K562 (cell line): ENCODE measurements at regions not wholly inside any gene's neighbourhood (a gene's known extent, or its start where the extent isn't known, plus 50 kb on each side); places are given as distances from the start of the nearest gene placed in this dataset.

ENCODE experiments used
- ATAC-seq: fragments of 200-7000 bp; cut with Tn5 transposase; 3 replicates; pipeline ENCODE4 v1.9.1; 2020; ENCODE audit warnings: moderate library complexity
- BruUV-seq: library from RNA; stranded (reverse); fragments of 400-500 nt; replicated peaks from 2 replicates; lab custom pipeline; 2021; lab: Mats Ljungman, UMichigan
- CTCF ChIA-PET: fragments of 300-600 bp; formaldehyde crosslinking; extraction: SDS; loops from one replicate; lab custom pipeline; 2021; ENCODE audit warnings: low intra/inter-chr PET ratio; lab: Yijun Ruan, JAX
- POLR2A ChIA-PET: fragments of 300-600, 350-650 bp; sonication (Branson Sonifier 250); formaldehyde crosslinking; extraction: SDS; loops from one replicate; lab custom pipeline; 2021; ENCODE audit warnings: antibody characterized with exemption, inconsistent platforms; lab: Yijun Ruan, JAX
- DNase-seq, 4 experiments: peaks; one replicate each; pipeline versions ENCODE4 v3.0.0 to v3.0.0-alpha.2; 2011 to 2018; ENCODE audit warnings: low spot score in 3 of 4, mixed read lengths in 3 of 4; ENCODE audit errors: extremely low read depth in 1 of 4
- FAIRE-seq: peaks from 2 replicates; lab custom pipeline; 2011; peaks lifted over from hg19 to GRCh38; lab: Jason Lieb, UNC
- H2AFZ ChIP-seq: 2 replicates; pipeline ENCODE4 v1.6.0; 2011; ENCODE audit warnings: low read depth, low read length, control low read depth, inconsistent platforms
- H3K27ac ChIP-seq: fragments of 200-600 bp; 3 replicates; pipeline ENCODE4 v1.8.0; 2011; ENCODE audit warnings: low read depth, mild to moderate bottlenecking, control low read depth, inconsistent platforms, low read length, moderate library complexity, mixed read lengths; ENCODE audit errors: extremely low read depth
- H3K27me3 ChIP-seq, 2 experiments: fragments of 300-600 bp in 1 of 2; 2 replicates in 1 of 2; 3 replicates in 1 of 2; pipeline versions ENCODE4 v1.6.0 to v1.8.0; 2011; ENCODE audit warnings: inconsistent platforms in 2 of 2, low read length in 2 of 2, mild to moderate bottlenecking in 1 of 2, mixed read lengths in 1 of 2, moderate library complexity in 1 of 2; ENCODE audit not compliant: control insufficient read depth in 2 of 2, insufficient read depth in 2 of 2
- H3K36me3 ChIP-seq: fragments of 300-600 bp; 3 replicates; pipeline ENCODE4 v1.8.0; 2011; ENCODE audit warnings: mild to moderate bottlenecking, low read length, inconsistent platforms; ENCODE audit not compliant: control insufficient read depth, insufficient read depth
- H3K4me1 ChIP-seq, 2 experiments: fragments of 200-600 bp in 1 of 2; replicated peaks in 1 of 2; 2 replicates in 1 of 2; 3 replicates in 1 of 2; pipeline versions ENCODE4 v1.5.1 to v1.8.0; 2011; ENCODE audit warnings: inconsistent platforms in 2 of 2, low read length in 2 of 2, mild to moderate bottlenecking in 1 of 2, mixed read lengths in 1 of 2, moderate library complexity in 1 of 2; ENCODE audit not compliant: control insufficient read depth in 2 of 2, insufficient read depth in 2 of 2
- H3K4me2 ChIP-seq: 2 replicates; pipeline ENCODE4 v1.6.1; 2011; ENCODE audit warnings: low read length, control low read depth, inconsistent platforms, mixed read lengths; ENCODE audit not compliant: insufficient read depth
- H3K4me3 ChIP-seq: fragments of 200-600 bp; sonication (generic), shearing (Covaris generic); 2 replicates; pipeline ENCODE4 v1.5.1; 2016; ENCODE audit warnings: control low read depth, inconsistent platforms
- H3K79me2 ChIP-seq: fragments of 200-600 bp; 3 replicates; pipeline ENCODE4 v1.8.0; 2011; ENCODE audit warnings: low read length, inconsistent platforms; ENCODE audit not compliant: control insufficient read depth, insufficient read depth
- H3K9ac ChIP-seq, 2 experiments: 2 replicates each; pipeline versions ENCODE4 v1.6.0 to v1.6.1; 2011; ENCODE audit warnings: low read depth in 2 of 2, low read length in 2 of 2, control low read depth in 1 of 2, inconsistent platforms in 1 of 2, mild to moderate bottlenecking in 1 of 2, mixed read lengths in 1 of 2; ENCODE audit not compliant: insufficient read depth in 1 of 2
- H3K9me1 ChIP-seq: one replicate; pipeline ENCODE4 v1.6.0; 2011; ENCODE audit warnings: inconsistent platforms, mild to moderate bottlenecking, low read length, moderate library complexity; ENCODE audit not compliant: control insufficient read depth, insufficient read depth
- H3K9me3 ChIP-seq: replicated peaks from 2 replicates; pipeline ENCODE4 v1.5.1; 2011; ENCODE audit warnings: low read depth, low read length, inconsistent platforms; ENCODE audit not compliant: control insufficient read depth, insufficient read depth
- H4K20me1 ChIP-seq: replicated peaks from 2 replicates; pipeline ENCODE4 v1.6.1; 2011; ENCODE audit warnings: low read length, inconsistent platforms, mixed read lengths; ENCODE audit not compliant: control insufficient read depth, insufficient read depth
- ATF1 ChIP-seq, 2 experiments: fragments of 450-650 bp in 1 of 2; IDR thresholded peaks; 2 replicates each; pipeline ENCODE4 v1.6.1; 2016; ENCODE audit warnings: missing compliant biosample characterization in 1 of 2, missing genetic modification characterization in 1 of 2
- CCAR2 ChIP-seq: fragments of 200-400 bp; formaldehyde crosslinking; IDR thresholded peaks from 2 replicates; pipeline ENCODE4 v1.6.1; 2017; ENCODE audit warnings: mild to moderate bottlenecking, low read depth, low read length
- CREB3 ChIP-seq: fragments of 450-650 bp; conservative IDR thresholded peaks from 2 replicates; pipeline ENCODE4 v1.6.1; 2016; ENCODE audit warnings: missing genetic modification characterization, low read depth, mild to moderate bottlenecking, missing compliant biosample characterization, moderate library complexity
- FOXK1 ChIP-seq: sonication (generic); formaldehyde crosslinking; IDR thresholded peaks from 2 replicates; pipeline ENCODE4 v1.8.0; 2022; ENCODE audit warnings: missing genetic modification reagents, mild to moderate bottlenecking, borderline replicate concordance
- GABPB2 ChIP-seq: fragments of 250-450 bp; sonication (Bioruptor Pico); conservative IDR thresholded peaks from 2 replicates; pipeline ENCODE4 v1.5.1; 2021; ENCODE audit warnings: mild to moderate bottlenecking
- HMBOX1 ChIP-seq: sonication (generic); IDR thresholded peaks from 2 replicates; pipeline ENCODE4 v1.6.1; 2016
- HMG20B ChIP-seq: fragments of 250-450 bp; sonication (Bioruptor Pico); IDR thresholded peaks from 2 replicates; pipeline ENCODE4 v1.5.0; 2021; ENCODE audit warnings: mild to moderate bottlenecking
- IFI16 ChIP-seq: fragments of 250-450 bp; sonication (Bioruptor Pico); IDR thresholded peaks from 2 replicates; pipeline ENCODE4 v2.1.2; 2022; ENCODE audit warnings: mild to moderate bottlenecking, inconsistent platforms
- JUND ChIP-seq, 2 experiments: IDR thresholded peaks; 2 replicates in 1 of 2; 3 replicates in 1 of 2; pipeline ENCODE4 v1.6.1; 2011; ENCODE audit warnings: borderline replicate concordance in 2 of 2, low read depth in 2 of 2, low read length in 2 of 2, improper control_type of control experiment in 1 of 2, missing biosample characterization in 1 of 2, missing genetic modification characterization in 1 of 2, missing genetic modification reagents in 1 of 2
- KLF6 ChIP-seq: fragments of 250-450 bp; sonication (Bioruptor Pico); IDR thresholded peaks from 2 replicates; pipeline ENCODE4 v1.4.0; 2020; ENCODE audit warnings: mild to moderate bottlenecking, moderate library complexity, borderline replicate concordance
- PHB2 ChIP-seq: fragments of 450-650 bp; IDR thresholded peaks from 2 replicates; pipeline ENCODE4 v1.6.1; 2017; ENCODE audit warnings: low read depth
- POLR2A ChIP-seq: fragments of 450-650 bp; conservative IDR thresholded peaks from 2 replicates; pipeline ENCODE4 v1.6.1; 2016
- STAT5B ChIP-seq: fragments of 250-450 bp; sonication (Bioruptor Pico); IDR thresholded peaks from 2 replicates; pipeline ENCODE4 v1.8.0; 2021; ENCODE audit warnings: mild to moderate bottlenecking, inconsistent platforms
- TAF15 ChIP-seq: fragments of 200-400 bp; formaldehyde crosslinking; IDR thresholded peaks from 2 replicates; pipeline ENCODE4 v1.6.1; 2017; ENCODE audit warnings: mild to moderate bottlenecking, low read depth, low read length, moderate library complexity
- THAP12 ChIP-seq: fragments of 250-450 bp; sonication (Bioruptor Pico); IDR thresholded peaks from 2 replicates; pipeline ENCODE4 v1.9.0; 2021; ENCODE audit warnings: mild to moderate bottlenecking, inconsistent platforms
- ZC3H11A ChIP-seq: IDR thresholded peaks from 2 replicates; pipeline ENCODE4 v1.6.1; 2012; ENCODE audit warnings: low read depth, low read length, improper control_type of control experiment
- ZFP30 ChIP-seq: fragments of 250-450 bp; sonication (Bioruptor Pico); IDR thresholded peaks from 2 replicates; pipeline ENCODE4 v1.8.0; 2022; ENCODE audit warnings: moderate library complexity, mild to moderate bottlenecking, inconsistent platforms, borderline replicate concordance
- ZNF436 ChIP-seq: fragments of 250-450, 450-650 bp; sonication (Bioruptor Pico); formaldehyde crosslinking; IDR thresholded peaks from 2 replicates; pipeline ENCODE4 v1.7.0; 2020; ENCODE audit warnings: mild to moderate bottlenecking
- WGBS: fragments of 100-300 bp; shearing (Covaris generic); methylation state at CpG from one replicate; pipeline ENCODE4 v1.1.6; 2016; ENCODE audit warnings: low coverage, mixed read lengths; ENCODE audit not compliant: insufficient coverage; ENCODE audit errors: missing lambda C conversion rate; 5-methylcytosine and 5-hydroxymethylcytosine counted together
- in situ Hi-C: fragments of 300-500 bp; cut with MboI; formaldehyde crosslinking; loops from 4 replicates; pipeline ENCODE4 v1.15.0; 2018; ENCODE audit warnings: inconsistent platforms, mixed read lengths
- intact Hi-C: fragments of 100-400 bp; cut with micrococcal nuclease; formaldehyde crosslinking; loops from 2 replicates; pipeline ENCODE4 v1.14.2; 2022

GRCh38 chr6:112511441-112511840 lies 164.3 kb downstream of the RFPL4B start:
- H3K4me1 ChIP-seq: no peaks in the 10 kb centered on the region
- ATAC-seq (no peak), FAIRE-seq (no peak), DNase-seq (no peak)
- no peaks in the 10 kb centered on the region for H4K20me1 ChIP-seq
- no peak overlapping the region for H3K4me3 ChIP-seq
- no peak overlapping the region for H3K4me2 ChIP-seq
- intact Hi-C loops: no loop called here
- BruUV-seq: no TSS peak
- CTCF ChIA-PET: no interaction called here
- H3K27ac ChIP-seq: no peak overlapping the region
- no peaks in the 10 kb centered on the region for H3K9me1 ChIP-seq
- no peaks in the 10 kb centered on the region for H3K79me2 ChIP-seq
- POLR2A ChIA-PET: no interaction called here
- TF ChIP-seq IFI16 (CRISPR knock-in tag): no peak
- TF ChIP-seq GABPB2: no peak
- no peak for TF ChIP-seq POLR2A
- TF ChIP-seq PHB2: no peak
- no peak for TF ChIP-seq THAP12
- no peak for TF ChIP-seq STAT5B (CRISPR knock-in tag)
- TF ChIP-seq CCAR2: no peak
- no peak for TF ChIP-seq HMG20B (CRISPR knock-in tag)
- no peak for TF ChIP-seq CREB3 (tag)
- no peak for TF ChIP-seq TAF15
- no peak for TF ChIP-seq ZFP30 (CRISPR knock-in tag)
- TF ChIP-seq ATF1 (CRISPR knock-in tag; IDR thresholded peaks at IDR 0.05): no peak
- no peak for TF ChIP-seq ATF1 (tag; IDR thresholded peaks at IDR 0.05)
- no peak for TF ChIP-seq KLF6 (CRISPR knock-in tag)
- TF ChIP-seq FOXK1 (CRISPR knock-in tag): no peak
- TF ChIP-seq ZC3H11A: no peak
- no peak for TF ChIP-seq JUND (IDR thresholded peaks at IDR 0.05; ENCODE audit: borderline replicate concordance, low read depth, low read length)
- TF ChIP-seq JUND (tag; IDR thresholded peaks at IDR 0.05; ENCODE audit: borderline replicate concordance, low read depth, low read length): no peak
- no peak for TF ChIP-seq HMBOX1
- no peak for TF ChIP-seq ZNF436 (CRISPR knock-in tag)
- 0% methylated on average over 1 of the region's 1 CpG for WGBS
- no peak overlapping the region for H2AFZ ChIP-seq
- no peaks in the 10 kb centered on the region for H3K27me3 ChIP-seq
- H3K9me3 ChIP-seq: no peaks in the 10 kb centered on the region
- H3K36me3 ChIP-seq: no peaks in the 10 kb centered on the region
- in situ Hi-C loops: no loop called here
- no peak overlapping the region for H3K9ac ChIP-seq
